ENCODE measurements at regions not wholly inside any gene's neighbourhood (a gene's known extent, or its start where the extent isn't known, plus 50 kb on each side); places are given as distances from the start of the nearest gene placed in this dataset.

DNA sequence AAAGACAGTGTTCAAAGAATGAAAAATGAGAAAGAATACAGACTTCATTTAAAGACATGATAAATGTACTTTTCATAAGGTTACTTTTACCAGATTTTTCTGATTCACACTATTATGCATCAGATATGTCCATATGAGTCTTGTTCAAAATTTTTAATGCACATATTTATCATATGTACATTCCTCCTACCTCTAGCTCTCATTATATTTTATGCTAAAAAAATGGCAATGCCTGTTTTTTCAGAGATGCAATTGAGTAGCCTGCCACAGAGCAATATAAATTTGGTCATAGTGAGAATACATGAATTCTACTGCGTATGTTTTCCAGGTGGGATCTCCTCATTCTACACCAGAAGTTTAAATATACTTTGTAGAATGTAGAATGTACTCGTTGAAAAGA, 807.0 kb upstream of the SLITRK6 start:
- TF ChIP-seq POLR2AphosphoS5 (IDR thresholded peaks at IDR 0.05; ENCODE audit: low read depth, low read length) (no peak), FOXP2 (optimal IDR thresholded peaks at IDR 0.05; ENCODE audit: borderline replicate concordance, extremely low read depth, extremely low read length, insufficient read depth) (no peak), TAF1 (IDR thresholded peaks at IDR 0.05; ENCODE audit: borderline replicate concordance, insufficient read depth, low read length) (no peak)
- TF ChIP-seq, protein P1, sequence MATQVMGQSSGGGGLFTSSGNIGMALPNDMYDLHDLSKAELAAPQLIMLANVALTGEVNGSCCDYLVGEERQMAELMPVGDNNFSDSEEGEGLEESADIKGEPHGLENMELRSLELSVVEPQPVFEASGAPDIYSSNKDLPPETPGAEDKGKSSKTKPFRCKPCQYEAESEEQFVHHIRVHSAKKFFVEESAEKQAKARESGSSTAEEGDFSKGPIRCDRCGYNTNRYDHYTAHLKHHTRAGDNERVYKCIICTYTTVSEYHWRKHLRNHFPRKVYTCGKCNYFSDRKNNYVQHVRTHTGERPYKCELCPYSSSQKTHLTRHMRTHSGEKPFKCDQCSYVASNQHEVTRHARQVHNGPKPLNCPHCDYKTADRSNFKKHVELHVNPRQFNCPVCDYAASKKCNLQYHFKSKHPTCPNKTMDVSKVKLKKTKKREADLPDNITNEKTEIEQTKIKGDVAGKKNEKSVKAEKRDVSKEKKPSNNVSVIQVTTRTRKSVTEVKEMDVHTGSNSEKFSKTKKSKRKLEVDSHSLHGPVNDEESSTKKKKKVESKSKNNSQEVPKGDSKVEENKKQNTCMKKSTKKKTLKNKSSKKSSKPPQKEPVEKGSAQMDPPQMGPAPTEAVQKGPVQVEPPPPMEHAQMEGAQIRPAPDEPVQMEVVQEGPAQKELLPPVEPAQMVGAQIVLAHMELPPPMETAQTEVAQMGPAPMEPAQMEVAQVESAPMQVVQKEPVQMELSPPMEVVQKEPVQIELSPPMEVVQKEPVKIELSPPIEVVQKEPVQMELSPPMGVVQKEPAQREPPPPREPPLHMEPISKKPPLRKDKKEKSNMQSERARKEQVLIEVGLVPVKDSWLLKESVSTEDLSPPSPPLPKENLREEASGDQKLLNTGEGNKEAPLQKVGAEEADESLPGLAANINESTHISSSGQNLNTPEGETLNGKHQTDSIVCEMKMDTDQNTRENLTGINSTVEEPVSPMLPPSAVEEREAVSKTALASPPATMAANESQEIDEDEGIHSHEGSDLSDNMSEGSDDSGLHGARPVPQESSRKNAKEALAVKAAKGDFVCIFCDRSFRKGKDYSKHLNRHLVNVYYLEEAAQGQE (IDR thresholded peaks at IDR 0.05; ENCODE audit: insufficient read depth in 1 of 2, low read depth in 2 of 2, low read length in 2 of 2), result no peak
